GM18507 (cell line): ENCODE measurements at regions not wholly inside any gene's neighbourhood (a gene's known extent, or its start where the extent isn't known, plus 50 kb on each side); places are given as distances from the start of the nearest gene placed in this dataset.

Experiments used
- DNase-seq: peaks from one replicate; pipeline ENCODE4 v3.0.0; 2011; ENCODE audit warnings: low read depth; ENCODE audit not compliant: insufficient read length; ENCODE audit errors: extremely low spot score
- FAIRE-seq: peaks from 2 replicates; lab custom pipeline; 2011; peaks lifted over from hg19 to GRCh38; lab: Jason Lieb, UNC

GRCh38 chr11:112748713-112749543, 212.3 kb upstream of the NCAM1 start:
- no peak for FAIRE-seq
- DNase-seq = no peak

DNA sequence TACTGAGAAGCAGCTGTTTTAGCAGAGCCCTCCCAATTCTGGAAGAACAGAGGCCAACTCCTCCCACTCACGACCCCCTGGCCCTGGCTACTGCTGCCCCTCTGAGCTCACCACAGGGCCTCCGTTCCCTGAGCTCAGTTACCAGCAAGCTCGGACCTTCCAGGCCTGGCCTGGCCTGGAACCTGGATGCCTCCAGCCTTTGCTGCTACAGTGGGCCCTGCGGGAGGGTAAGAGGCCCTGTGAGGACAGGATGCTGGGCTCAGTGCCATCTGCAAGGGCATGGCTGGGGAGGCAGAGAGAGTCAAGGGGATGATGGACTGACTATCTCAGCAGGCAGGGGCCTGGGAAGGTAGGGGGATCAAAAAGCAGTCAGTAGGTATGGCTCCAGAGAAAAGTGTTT, 209.9 kb upstream of the NCAM1 start:
- FAIRE-seq (no peak), DNase-seq (no peak)

- FAIRE-seq = no peak
- DNase-seq = no peak
Measured at GRCh38 chr11:112751772-112752171, 209.4 kb upstream of the NCAM1 start.

- FAIRE-seq (no peak), DNase-seq (no peak)
Measured at GRCh38 chr11:112752563-112752962, 208.7 kb upstream of the NCAM1 start.

DNA sequence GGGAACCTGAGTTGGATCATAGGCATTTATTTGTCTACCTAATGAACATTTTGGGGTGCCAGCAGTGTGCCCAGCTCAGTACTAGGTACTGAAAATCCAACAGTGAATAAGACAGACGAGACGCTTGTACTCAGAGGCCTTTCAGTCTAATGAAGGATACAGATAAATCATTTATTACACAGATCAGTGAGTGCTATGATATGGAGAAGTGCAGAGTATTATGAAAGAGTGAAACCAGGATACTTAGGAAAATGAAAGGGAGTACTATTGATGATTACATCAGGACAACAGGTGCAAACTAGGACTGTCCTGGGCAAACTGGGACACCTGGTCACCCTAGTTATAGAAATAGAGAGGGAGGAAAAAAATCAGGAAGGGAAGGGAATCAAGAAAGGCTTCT, 207.5 kb upstream of the NCAM1 start:
- DNase-seq (no peak), FAIRE-seq (no peak)

DNA sequence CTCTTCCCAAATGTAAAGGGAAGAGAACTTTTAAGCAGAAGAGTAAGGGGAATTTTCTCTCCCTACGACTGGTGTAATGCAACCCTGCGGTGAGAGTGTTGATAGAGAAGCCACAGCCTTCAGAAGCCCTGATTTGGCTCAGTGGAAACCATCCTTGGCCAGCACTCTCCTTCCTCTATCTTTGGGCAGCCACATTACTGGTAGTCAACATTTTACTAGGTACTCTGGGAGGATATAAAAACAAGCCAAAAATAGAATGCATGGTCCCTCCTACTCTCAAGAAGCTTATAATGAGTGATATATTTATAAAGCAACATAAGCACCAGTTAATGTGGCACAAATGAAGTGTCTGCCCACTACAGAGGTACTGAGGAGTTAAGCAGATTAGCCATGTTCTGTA, 201.8 kb upstream of the NCAM1 start:
- FAIRE-seq = no peak
- DNase-seq = no peak

DNA sequence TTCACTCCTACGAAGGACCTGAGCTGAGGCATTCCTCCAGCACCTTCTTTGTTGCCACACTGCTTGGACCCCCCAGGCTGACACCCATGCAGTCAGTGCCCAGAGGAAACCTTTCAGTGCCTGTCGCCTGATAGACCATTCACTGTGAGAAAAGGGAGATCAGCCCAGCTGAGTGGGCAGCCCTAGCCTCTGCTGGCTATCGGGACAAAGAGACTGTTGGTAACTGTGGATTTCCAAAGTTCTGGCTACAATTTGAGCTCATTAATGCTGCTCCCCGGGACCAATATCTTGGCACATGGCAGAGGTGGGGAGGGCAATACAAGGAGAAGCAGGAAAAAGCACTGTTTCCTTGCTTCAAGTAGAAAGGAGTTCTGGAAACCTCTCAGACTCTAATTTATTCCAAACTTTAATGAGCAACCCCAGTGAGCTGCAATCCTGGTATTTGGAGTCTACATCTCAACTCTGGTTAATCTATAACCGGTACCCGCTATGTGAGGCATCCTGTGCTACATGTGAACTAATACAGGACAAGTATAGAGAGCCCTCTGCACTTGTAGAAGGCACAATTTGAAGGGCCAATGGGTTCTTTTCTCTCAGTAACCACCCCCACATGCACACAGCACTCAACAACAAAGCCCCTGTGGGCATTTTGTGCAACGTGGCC, 200.7 kb upstream of the NCAM1 start:
- DNase-seq = no peak

DNA sequence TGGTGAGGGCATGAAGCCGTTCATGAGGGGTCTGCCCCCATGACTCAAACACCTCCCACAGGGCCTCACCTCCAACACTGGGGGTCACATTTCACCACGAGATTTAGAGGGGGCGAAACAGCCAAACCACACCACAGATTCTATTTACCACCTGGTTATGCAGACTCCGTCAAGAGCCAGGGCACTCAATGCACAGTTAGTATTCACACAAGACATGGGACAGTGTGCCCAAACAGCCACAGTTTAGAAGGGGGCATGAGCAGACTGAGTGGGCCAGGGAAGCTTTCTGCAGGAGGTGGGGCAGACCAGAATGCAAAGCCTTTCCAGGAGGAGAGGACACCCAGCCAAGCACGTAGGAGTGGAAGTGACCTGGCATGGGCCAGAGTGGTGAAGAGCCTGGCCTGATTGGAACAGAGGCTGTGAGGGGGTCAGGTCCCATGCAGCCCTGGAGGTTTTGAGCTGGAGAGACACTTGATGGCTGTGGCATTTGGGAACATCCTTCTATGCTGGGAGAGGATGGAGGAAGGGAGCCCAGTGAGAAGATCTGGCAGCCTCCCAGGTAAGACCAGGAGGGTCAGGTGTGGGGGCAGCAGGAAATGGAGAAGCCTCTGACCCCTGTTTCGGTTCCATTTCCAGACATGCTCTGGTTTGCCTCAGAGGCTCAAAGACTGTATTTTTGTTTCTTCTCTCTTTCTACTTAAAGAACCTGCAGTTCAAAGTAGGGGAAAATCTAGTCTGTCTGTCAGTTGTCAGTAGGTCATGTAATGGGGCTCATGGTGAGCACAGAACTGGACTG, 199.1 kb upstream of the NCAM1 start:
- FAIRE-seq = no peak

More for the DNA sequence above, 200.7 kb upstream of the NCAM1 start:
- FAIRE-seq = no peak

GRCh38 chr11:112762707-112763090, 198.5 kb upstream of the NCAM1 start:
- DNase-seq (no peak), FAIRE-seq (no peak)

More for the DNA sequence above, 199.1 kb upstream of the NCAM1 start:
- DNase-seq = no peak

GRCh38 chr11:112765337-112765736, 195.9 kb upstream of the NCAM1 start:
- FAIRE-seq (no peak), DNase-seq (no peak)

DNA sequence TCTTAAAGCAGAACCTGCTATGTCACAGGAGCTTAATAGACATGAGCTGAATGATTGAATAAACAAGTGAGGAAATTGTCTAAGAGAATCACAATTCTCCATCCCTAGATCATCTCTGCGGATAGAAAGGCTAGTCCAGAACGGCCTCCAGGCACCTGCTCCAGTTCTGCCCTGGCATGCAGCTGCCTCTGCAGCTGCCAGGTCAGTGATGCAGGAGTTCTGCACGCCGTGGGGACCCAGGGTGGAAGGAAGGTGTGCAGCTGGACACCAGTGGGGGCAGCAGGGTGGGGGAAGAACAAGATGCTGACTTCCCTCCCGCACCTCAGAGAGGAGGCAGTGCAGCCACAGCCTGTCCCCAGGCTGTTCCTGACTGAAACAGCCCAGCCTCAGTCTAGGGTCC, 192.1 kb upstream of the NCAM1 start:
- DNase-seq = no peak
- no peak for FAIRE-seq

DNA sequence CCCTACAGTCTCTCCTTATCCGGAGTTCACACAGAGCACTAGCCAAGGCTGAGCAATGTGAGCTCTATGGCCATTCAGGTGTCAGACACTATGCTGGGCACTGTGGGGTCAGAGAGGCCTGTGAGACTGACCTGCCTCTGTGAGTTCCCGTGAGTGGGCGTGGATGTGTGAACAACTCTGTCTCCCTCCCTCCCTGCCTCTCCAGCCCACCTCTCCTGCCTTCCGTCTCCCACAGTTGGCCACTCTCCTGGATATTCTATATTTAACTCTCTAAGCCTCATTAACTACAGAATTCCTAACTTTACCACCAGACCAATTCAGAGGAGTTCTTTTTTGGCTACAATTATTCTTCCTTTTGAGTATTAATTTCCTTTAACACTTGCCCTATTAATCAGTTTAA, 191.6 kb upstream of the NCAM1 start:
- DNase-seq = no peak
- no peak for FAIRE-seq

DNA sequence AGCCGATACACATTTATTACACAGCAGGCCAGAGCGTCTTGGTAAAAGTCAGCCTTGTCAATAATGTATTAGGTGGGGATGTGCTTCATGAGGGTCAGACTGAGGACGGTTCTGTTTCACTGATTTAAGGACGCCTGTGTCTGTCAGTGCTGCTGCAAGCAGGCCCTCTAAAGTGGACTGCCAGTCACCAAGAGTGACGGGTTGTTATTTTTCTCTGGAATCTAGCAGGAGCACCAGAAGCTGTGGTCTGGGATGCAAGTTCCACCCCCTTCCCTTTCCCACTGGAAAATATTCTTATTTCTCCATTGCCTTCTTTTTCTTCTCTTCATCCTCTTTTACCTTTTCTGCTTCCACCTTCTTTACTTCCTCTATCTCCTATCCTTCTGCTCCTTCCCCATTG, 191.2 kb upstream of the NCAM1 start:
- DNase-seq (no peak), FAIRE-seq (no peak)

DNA sequence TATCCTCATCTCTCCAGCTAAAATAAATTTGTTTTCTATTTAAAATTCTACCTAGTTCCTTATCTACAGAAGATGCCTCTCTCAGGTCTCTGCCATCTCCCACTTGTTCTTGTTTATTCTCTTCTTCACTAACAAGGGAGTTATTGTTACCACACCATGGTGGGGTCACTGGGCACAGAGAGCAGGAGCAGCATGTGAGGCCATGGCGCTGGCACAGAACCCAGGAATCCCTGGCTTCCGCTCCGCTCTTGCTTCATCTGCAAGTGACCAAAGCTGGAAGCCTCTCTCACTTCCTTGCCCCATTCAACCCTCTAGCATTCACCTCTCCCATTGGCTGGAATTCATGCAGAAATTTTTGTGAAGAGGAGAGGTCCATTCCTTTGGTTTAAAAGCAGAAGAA, 190.7 kb upstream of the NCAM1 start:
- no peak for DNase-seq
- FAIRE-seq = no peak

- DNase-seq (no peak), FAIRE-seq (no peak)
Measured at GRCh38 chr11:112771851-112772250, 189.4 kb upstream of the NCAM1 start.

DNA sequence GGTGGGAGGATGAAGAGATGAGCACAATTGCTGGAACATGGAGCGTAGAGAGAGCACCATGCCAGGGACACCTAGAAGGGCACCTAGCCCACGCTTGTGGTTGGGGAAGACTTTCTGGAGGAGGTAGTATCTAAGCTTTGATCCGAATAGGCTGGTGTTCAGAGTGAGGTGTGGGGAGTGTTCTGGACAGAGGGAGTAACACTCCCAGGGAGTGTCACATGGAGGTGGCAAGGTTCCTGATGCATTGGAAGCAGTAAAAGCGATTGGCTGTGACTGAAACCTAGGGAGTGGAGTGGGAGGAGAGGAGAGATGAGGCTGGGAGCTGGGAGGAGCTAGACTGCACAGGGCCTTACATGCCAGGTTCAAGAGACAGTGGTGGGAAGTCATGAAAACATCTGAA, 188.0 kb upstream of the NCAM1 start:
- FAIRE-seq (no peak), DNase-seq (no peak)

DNA sequence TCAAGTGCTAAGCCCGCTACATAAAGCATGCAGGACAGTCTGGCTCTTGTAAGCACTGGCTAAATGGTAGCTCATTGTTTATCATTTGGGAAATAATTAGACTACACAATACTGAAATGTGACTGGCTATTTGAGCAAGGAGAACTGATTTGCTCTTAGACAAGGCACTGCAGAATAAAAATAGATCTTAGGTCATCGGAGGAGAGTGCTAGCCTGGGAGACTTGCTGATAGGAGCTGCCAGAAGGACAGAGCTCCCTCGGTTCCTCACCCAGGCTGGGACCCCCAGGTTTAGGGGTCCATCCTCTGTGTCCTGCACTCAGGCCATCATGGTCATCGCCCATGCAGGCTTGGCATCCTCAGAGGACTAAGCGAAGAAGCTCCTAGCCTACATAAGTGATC, 184.4 kb upstream of the NCAM1 start:
- FAIRE-seq = no peak
- DNase-seq = no peak

GRCh38 chr11:112777283-112777751, 183.9 kb upstream of the NCAM1 start:
- DNase-seq = no peak

GRCh38 chr11:112778091-112778876, 182.9 kb upstream of the NCAM1 start:
- FAIRE-seq (no peak), DNase-seq (no peak)

More at GRCh38 chr11:112777283-112777751, 183.9 kb upstream of the NCAM1 start:
- no peak for FAIRE-seq

GRCh38 chr11:112778877-112779266, 182.3 kb upstream of the NCAM1 start:
- DNase-seq = no peak
- FAIRE-seq = no peak
